NCI-H748 treated with DMSO at 0.1 percent for 48 hours (cell line): ENCODE measurements at regions not wholly inside any gene's neighbourhood (a gene's known extent, or its start where the extent isn't known, plus 50 kb on each side); places are given as distances from the start of the nearest gene placed in this dataset.
"Not testable (repeated sequence)": the region's sequence is repeated elsewhere in the genome, so short reads cannot be mapped to it uniquely, and the experiment has no call there.

ENCODE experiments used
- DNase-seq: peaks from one replicate; lab custom pipeline; 2025; lab: John Stamatoyannopoulos, UW

- no peak for DNase-seq
Observed at GRCh38 chr14:71538288-71538687, 393.9 kb upstream of the RGS6 start.

GRCh38 chr14:71538938-71539649, 393.1 kb upstream of the RGS6 start:
- no peak for DNase-seq

- no peak for DNase-seq
Observed at GRCh38 chr14:71539650-71540285, 392.5 kb upstream of the RGS6 start.

GRCh38 chr14:71541271-71541670, 391.0 kb upstream of the RGS6 start:
- DNase-seq = no peak

- no peak for DNase-seq
Observed at GRCh38 chr14:71541973-71542690, 390.1 kb upstream of the RGS6 start.

- no peak for DNase-seq
Observed at GRCh38 chr14:71549421-71550050, 382.7 kb upstream of the RGS6 start.

- DNase-seq = no peak
Observed at GRCh38 chr14:71550367-71550766, 381.9 kb upstream of the RGS6 start.

GRCh38 chr14:71551291-71551950, 380.8 kb upstream of the RGS6 start:
- no peak for DNase-seq

- DNase-seq = no peak
Observed at GRCh38 chr14:71552809-71553208, 379.4 kb upstream of the RGS6 start.

- DNase-seq = no peak
Observed at GRCh38 chr14:71553779-71554178, 378.4 kb upstream of the RGS6 start.

GRCh38 chr14:71554323-71554722, 377.9 kb upstream of the RGS6 start:
- no peak for DNase-seq

- no peak for DNase-seq
Observed at GRCh38 chr14:71554959-71555612, 377.1 kb upstream of the RGS6 start.

GRCh38 chr14:71555654-71556559, 376.3 kb upstream of the RGS6 start:
- DNase-seq = peak; percentile 61

GRCh38 chr14:71556730-71557129, 375.5 kb upstream of the RGS6 start:
- no peak for DNase-seq

GRCh38 chr14:71557351-71557750, 374.9 kb upstream of the RGS6 start:
- no peak for DNase-seq

GRCh38 chr14:71558943-71559342, 373.3 kb upstream of the RGS6 start:
- DNase-seq = not testable (repeated sequence)

- DNase-seq = no peak
Observed at GRCh38 chr14:71560751-71561150, 371.5 kb upstream of the RGS6 start.

- DNase-seq = no peak
Observed at GRCh38 chr14:71563492-71564153, 368.6 kb upstream of the RGS6 start.

- DNase-seq = no peak
Observed at GRCh38 chr14:71566276-71566675, 366.0 kb upstream of the RGS6 start.
